ENCODE measurements at regions not wholly inside any gene's neighbourhood (a gene's known extent, or its start where the extent isn't known, plus 50 kb on each side); places are given as distances from the start of the nearest gene placed in this dataset.

GRCh38 chr9:72431036-72431435 is 66.0 kb upstream of the ZFAND5 start:
- DNase-seq: no peak

DNA sequence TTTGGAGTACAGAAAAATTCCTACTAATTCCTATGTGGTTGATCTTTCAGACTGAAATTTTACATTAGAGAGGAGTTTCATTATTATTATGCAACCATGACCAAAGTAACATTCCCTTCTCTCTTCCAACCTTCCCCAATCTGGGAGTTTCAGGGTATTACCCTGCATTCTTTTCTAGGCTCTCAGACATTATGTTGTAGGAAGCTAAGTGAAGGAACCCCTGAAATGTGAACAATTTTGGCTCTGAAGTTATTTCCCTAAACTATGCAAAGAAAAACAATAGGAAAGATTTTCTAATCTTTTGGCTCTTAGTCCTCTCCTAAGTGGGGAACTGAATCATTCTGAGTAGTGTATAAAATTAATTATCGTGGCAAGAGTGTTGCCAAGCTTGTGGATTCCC is 63.3 kb upstream of the ZFAND5 start:
- DNase-seq: no peak

DNA sequence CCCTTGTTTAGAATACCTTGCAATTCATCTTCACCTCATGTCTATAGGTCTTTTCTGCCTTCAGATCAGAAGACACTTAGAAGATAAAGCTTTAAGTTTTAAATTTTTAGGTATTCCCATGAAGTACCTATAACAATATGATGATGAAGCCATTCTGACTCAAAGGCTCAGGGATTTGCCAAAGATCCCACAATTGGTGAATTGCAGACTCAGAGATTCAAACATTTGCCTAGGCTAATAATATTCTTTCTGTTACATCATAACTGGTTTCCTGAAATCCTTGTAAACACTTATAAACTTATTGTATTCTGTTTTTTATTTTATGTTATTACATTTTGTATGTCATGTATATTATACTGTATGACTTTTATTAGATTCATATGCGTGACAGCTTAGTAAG is 62.8 kb upstream of the ZFAND5 start:
- no peak for DNase-seq

GRCh38 chr9:72424131-72424530 is 59.1 kb upstream of the ZFAND5 start:
- no peak for DNase-seq

GRCh38 chr9:72422214-72422613 is 57.2 kb upstream of the ZFAND5 start:
- no peak for DNase-seq

DNA sequence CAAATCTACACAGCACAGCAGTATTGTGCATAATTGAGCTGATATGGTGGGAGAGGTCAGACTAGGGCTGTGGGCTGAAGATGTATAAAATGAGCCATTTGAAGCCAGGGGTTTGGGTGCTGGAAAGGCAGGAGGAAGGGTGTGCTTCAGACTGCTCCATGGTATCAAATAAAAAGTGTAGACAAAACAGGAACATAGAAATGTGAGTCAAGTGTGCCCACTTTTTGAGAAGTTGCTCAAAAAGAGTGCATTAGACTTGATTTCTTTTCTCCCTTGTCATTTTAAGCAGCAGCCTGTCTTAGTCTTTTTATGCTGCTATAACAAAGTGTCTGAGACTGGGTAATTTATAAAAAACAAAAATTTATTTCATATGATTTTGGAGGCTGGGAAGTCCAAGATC is 55.8 kb upstream of the ZFAND5 start:
- no peak for DNase-seq

GRCh38 chr9:72415948-72416347 is 50.9 kb upstream of the ZFAND5 start:
- no peak for DNase-seq

GRCh38 chr9:72415163-72415562 is 50.2 kb upstream of the ZFAND5 start:
- DNase-seq: no peak
